ENCODE measurements at regions not wholly inside any gene's neighbourhood (a gene's known extent, or its start where the extent isn't known, plus 50 kb on each side); places are given as distances from the start of the nearest gene placed in this dataset.

- no peak for DNase-seq (ENCODE audit: low read depth)
Observed at GRCh38 chr14:106850913-106851825, 1324.8 kb downstream of the TMEM121 start.

DNA sequence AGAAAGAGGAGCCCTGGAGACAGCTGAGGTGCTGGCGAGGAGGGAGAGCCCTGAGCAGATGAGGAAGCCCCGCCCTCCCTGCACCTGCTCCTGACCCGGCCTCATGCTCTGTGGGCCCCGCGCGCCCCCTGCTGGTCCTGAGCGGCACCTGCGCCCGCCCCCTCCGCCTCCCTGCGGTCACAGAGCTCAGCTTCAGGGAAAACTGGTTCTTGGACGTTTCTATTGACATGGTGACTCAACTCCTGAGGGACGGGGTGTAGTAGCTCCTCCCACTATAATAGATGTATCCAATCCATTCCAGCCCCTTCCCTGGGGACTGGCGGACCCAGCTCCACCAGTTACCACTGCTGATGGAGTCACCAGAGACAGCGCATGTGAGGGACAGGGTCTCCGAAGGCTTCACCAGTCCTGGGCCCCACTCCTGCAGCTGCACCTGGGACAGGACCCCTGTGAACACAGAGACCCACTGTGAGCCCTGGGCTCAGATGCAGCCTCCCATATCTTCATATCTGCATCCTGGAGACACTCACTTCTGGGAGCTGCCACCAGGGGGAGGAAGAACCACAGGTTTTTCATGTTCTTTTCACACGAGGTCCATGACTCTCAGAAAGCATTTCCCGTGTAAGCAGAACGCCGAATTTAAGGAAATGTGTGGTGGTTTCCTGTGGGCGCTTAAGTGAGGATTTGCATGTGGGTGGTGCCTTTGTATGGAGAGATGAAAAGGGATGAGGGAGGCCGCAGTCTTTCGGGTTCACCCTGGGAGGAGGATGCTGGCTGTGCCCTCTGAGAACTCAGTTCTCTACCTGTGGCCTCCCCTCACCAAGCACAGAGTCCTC lies 1346.4 kb downstream of the TMEM121 start:
- DNase-seq (ENCODE audit: low read depth) = no peak

DNA sequence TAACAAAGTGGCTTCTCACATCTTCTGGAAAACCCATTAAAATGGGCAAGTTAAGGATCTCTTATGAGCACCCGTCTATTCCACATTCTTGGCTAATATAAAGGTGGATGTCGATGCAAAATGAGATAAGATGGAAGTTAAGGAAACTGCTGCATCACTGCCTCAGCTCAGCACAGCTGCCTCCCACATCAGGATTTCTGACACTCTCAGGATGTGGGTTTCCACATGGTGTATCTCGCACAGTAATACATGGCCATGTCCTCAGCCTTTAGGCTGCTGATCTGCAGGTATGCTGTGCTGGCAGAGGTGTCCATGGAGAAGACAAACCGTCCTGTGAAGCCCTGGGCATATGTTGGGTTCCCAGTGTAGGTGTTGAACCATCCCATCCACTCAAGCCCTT lies 1348.0 kb downstream of the TMEM121 start:
- DNase-seq (ENCODE audit: low read depth) = no peak

- no peak for DNase-seq (ENCODE audit: low read depth)
Observed at GRCh38 chr14:106875503-106875902, 1349.1 kb downstream of the TMEM121 start.

GRCh38 chr14:106876711-106877110 lies 1350.3 kb downstream of the TMEM121 start:
- DNase-seq (ENCODE audit: low read depth) = no peak

GRCh38 chr14:106877517-106877916 lies 1351.1 kb downstream of the TMEM121 start:
- no peak for DNase-seq (ENCODE audit: low read depth)

DNA sequence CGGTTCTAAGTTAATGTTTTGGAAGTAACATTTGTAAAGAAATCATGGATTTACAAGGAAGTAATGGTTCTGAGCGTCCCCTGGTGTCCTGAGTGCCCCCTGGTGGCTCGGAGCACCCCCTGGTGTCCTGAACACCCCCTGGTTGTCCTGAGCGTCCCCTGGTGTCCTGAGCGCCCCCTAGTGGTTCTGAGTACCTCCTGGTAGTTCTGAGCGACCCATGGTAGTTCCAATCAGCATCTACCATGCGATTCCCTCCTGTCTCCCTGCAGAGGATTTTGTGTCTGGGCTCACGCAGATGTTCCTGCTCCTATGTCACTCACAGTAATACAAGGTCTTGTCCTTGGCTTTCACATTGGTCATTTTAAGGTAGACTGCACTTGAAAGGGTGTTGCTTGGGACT lies 1352.9 kb downstream of the TMEM121 start:
- no peak for DNase-seq (ENCODE audit: low read depth)

DNA sequence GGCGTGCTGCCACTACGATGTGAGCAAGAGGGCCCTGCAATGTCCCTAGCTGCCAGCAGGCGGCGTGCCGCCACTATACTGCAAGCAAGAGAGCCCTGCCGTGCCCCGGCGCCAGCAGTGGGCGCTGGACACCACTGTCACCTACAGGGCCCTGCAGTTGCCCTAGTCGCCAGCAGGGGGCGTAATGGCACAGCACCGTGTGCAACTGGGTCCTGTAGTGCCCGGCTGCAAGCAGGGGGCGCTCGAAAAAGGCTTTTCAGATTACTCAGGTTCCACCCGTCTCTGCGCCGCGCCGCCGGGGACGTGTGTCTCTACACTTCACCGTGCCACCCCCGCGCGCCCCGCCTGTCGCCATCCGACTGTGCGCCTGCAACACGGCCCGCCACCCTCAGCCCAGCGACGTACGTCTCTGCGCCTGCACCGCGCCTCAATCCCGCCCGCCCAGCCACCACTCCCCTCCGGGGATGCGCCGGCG lies 1356.9 kb downstream of the TMEM121 start:
- DNase-seq (ENCODE audit: low read depth) = no peak
